Stimulated activated naive CD8-positive, alpha-beta T cell treated with anti-CD3 and anti-CD28 coated beads, Interleukin-15, Interleukin-2, amounts not matched to agents 100 U/mL and 50 U/mL, for 24 hours (primary cell): ENCODE measurements at regions not wholly inside any gene's neighbourhood (a gene's known extent, or its start where the extent isn't known, plus 50 kb on each side); places are given as distances from the start of the nearest gene placed in this dataset.
"Not testable (repeated sequence)": the region's sequence is repeated elsewhere in the genome, so short reads cannot be mapped to it uniquely, and the experiment has no call there.

Source experiments
- ATAC-seq: fragments of 150-1000 bp; cut with Tn5 transposase; one replicate; pipeline ENCODE4 v1.10.0; 2021
- DNase-seq: peaks from one replicate; pipeline ENCODE4 v3.0.0; 2021

DNA sequence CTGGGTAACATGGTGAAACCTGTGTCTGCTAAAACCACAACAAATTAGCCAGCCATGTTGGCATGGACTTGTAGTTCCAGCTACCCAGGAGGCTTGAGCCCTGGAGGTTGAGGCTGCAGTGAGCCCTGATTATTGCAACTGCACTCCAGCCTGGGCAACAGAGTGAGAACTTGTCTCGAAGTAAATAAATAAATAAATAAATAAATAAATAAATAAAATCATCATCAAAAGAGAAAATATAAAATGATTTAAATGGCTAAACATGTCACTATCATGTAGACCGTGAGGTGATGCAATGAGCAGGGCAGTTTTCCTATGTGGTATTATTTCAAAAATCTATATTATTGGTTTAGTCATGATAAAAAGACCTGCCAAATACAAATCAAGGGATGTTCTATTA lies 2074.3 kb downstream of the PCDH9 start:
- no peak for ATAC-seq
- DNase-seq = no peak

DNA sequence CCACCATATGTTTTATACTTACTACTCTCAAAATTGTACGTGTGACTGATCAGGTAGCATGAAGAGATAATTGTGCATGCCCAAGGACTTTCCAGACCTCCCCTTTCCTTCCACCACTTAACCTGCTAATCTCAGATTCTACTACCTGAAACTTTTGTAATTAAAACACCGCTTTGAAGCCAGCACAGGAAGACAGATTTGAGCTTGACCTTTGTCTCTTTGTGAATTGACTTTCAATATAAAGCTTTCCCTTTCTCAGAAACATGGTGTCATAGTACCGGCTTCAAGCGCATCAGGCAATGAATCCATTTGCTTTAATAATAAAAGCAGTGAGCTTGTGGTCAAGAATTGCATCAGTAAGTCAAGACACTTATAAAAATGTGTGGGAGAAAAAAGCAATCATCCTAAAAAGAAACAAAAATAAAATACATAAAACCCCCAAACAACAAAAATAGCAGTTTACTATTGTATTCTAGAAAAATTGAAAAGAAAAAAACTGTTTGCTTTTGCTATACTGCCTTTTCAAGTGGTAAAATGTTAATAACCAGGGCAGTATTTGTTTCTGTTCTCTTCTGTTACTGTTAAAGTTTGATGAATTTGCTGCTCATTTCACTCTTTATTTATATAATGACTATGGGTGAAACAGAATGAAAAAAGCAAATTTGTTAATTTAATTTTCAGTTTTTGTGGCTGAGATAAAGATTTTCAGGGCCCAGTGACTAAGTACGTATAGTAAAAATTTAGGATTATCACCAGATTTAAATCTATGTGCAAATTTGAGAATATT lies 2075.3 kb downstream of the PCDH9 start:
- DNase-seq = no peak
- no peak for ATAC-seq

GRCh38 chr13:65149687-65150086 lies 2080.4 kb downstream of the PCDH9 start:
- ATAC-seq (no peak), DNase-seq (no peak)

DNA sequence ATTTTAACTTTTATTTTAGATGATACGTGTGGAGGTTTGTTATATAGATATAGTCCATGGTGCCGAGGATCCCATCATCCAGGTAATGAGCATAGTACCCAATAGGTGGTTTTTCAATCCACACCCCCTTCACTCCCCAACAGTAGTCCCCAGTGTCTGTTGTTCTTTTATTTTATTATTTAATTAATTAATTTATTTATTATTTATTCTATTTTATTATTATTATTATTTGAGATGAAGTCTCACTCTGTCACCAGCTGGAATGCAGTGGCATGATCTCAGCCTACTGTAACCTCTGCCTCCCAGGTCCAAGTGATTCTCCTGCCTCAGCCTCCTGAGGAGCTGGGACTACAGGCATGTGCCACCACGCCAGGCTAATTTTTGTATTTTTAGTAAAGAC lies 2086.2 kb downstream of the PCDH9 start:
- DNase-seq (no peak), ATAC-seq (no peak)

GRCh38 chr13:65133094-65133493 lies 2097.0 kb downstream of the PCDH9 start:
- ATAC-seq = no peak
- DNase-seq = no peak

- DNase-seq = no peak
- no peak for ATAC-seq
Observed at GRCh38 chr13:65125236-65125635, 2104.9 kb downstream of the PCDH9 start.

DNA sequence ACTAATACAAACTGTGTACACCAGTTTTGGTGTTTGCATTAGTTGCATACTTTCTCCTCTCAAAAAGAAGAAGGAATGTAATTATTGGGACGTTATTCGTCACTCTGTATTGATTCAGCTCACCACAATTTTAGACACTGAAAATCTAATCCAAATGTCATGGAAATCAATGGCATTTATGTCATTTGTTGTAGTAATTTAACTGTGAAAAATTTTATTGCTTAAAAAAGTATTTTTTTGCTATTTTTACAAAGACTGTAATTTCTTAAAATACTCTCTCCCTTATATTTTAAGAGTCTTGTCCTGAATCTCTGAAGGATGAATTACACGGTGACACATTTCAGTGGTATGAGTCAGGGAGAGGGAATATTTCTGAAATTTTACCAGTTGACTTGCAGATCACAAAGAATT lies 2117.6 kb downstream of the PCDH9 start:
- ATAC-seq (no peak), DNase-seq (no peak)

- DNase-seq = no peak
- no peak for ATAC-seq
Observed at GRCh38 chr13:65112123-65112522, 2118.0 kb downstream of the PCDH9 start.

- no peak for DNase-seq
- ATAC-seq = no peak
Observed at GRCh38 chr13:65111223-65111622, 2118.9 kb downstream of the PCDH9 start.

DNA sequence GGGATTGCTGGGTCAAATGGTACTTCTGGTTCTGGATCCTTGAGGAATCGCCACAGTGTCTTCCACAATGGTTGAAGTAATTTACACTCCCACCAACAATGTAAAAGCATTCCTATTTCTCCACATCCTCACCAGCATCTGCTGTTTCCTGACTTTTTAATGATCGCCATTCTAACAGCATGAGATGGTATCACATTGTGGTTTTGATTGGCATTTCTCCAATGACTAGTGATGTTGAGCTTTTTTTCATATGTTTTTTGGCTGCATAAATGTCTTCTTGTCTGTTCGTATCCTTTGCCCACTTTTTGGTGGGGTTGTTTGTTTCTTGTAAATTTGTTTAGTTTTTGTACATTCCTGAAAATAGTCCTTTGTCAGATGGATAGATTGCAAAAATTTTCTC lies 2125.7 kb downstream of the PCDH9 start:
- not testable (repeated sequence) for ATAC-seq, DNase-seq

- DNase-seq (no peak), ATAC-seq (no peak)
Observed at GRCh38 chr13:65103351-65103750, 2126.8 kb downstream of the PCDH9 start.

GRCh38 chr13:65095161-65096082 lies 2134.7 kb downstream of the PCDH9 start:
- no peak for DNase-seq
- ATAC-seq = no peak

DNA sequence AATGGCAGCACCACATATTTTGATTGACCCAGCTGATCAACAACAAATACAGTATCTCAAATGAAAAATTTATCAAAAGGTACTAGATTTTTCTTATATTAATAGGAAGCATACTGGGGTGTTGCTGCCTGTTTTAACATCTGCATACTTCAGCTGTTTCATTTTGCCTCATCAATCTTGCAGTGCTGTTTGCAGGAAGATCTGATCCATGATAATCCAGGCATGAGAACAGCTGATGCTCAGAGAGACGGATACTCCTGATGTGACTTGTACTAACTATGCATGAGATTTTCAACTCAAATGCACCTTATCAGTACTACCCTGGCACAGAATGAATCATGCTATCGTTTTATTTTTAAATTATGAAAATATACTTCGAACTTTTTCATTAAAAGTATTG lies 2136.8 kb downstream of the PCDH9 start:
- ATAC-seq (no peak), DNase-seq (no peak)

GRCh38 chr13:65091031-65091430 lies 2139.1 kb downstream of the PCDH9 start:
- ATAC-seq (no peak), DNase-seq (no peak)

DNA sequence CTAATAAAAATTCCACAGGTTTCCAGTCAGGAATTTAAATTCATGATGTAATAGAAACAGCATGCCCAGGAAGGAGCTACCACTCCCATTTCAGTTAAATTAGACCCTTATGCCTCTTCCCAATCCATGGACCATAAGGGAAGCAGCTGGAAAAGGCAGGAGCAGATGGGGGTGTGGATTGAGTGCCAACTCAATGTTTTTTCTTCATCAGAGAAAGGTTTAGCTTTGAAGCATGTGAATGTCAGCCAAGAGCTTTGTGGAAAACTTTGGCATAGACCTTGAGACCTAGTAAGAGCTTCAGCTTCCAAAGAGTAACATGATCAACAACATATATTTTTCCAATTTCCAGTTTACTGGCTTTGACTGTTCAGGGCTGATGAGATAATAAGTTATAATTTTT lies 2139.9 kb downstream of the PCDH9 start:
- ATAC-seq (no peak), DNase-seq (no peak)

DNA sequence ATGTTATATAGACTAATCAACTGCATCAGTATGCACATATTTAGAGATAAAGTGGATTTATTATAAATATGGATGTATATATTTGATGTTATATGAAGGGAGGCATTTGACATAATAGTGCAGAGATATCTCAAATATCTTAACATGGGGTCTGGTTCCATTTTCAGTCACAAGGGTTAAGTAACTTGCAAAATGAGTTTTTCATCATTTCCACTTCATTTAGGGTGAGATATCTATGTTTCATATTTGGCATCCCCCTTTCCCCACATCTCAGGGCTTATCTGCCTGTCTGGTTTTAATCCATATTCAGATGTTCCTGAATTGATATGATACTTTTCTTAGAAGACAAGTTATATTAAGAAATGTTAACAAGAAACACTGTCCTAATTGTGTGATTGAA lies 2141.2 kb downstream of the PCDH9 start:
- no peak for ATAC-seq
- DNase-seq = no peak

GRCh38 chr13:65085977-65086376 lies 2144.2 kb downstream of the PCDH9 start:
- ATAC-seq (no peak), DNase-seq (no peak)

DNA sequence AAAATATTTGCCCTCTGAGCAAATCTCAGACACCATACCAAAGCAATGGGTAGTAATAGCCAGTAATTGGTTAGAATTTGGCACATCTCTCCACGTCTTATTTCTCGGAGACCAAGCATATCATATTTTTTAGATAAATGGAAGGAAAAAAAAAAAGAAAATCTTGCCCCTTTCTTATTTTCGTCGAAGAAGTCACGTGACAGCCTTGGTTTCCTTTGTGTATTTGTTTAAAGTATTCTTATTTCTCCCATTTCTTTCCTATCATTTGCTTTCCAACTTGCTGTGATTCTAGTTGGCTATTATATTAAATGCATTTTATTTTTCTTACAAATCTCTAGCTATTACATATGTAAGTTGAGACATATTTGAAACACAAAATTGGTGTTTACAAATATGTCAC lies 2155.9 kb downstream of the PCDH9 start:
- no peak for ATAC-seq
- no peak for DNase-seq

GRCh38 chr13:65064967-65065366 lies 2165.2 kb downstream of the PCDH9 start:
- no peak for DNase-seq
- no peak for ATAC-seq

- DNase-seq (no peak), ATAC-seq (no peak)
Observed at GRCh38 chr13:65063753-65064152, 2166.4 kb downstream of the PCDH9 start.

- ATAC-seq = no peak
Observed at GRCh38 chr13:65057986-65058385, 2172.2 kb downstream of the PCDH9 start.

GRCh38 chr13:65054277-65054676 lies 2175.9 kb downstream of the PCDH9 start:
- ATAC-seq (no peak), DNase-seq (no peak)

More at GRCh38 chr13:65057986-65058385, 2172.2 kb downstream of the PCDH9 start:
- DNase-seq = no peak

GRCh38 chr13:65036999-65037398 lies 2193.1 kb downstream of the PCDH9 start:
- ATAC-seq (no peak), DNase-seq (no peak)
